ENCODE measurements at regions not wholly inside any gene's neighbourhood (a gene's known extent, or its start where the extent isn't known, plus 50 kb on each side); places are given as distances from the start of the nearest gene placed in this dataset.

- intact Hi-C loops (cut with DNase I), result no loop called here
- TF ChIP-seq POLR2AphosphoS5 (IDR thresholded peaks at IDR 0.05), result no peak
- no peak for TF ChIP-seq CTCF (IDR thresholded peaks at IDR 0.05)
- TF ChIP-seq EP300 (IDR thresholded peaks at IDR 0.05), result no peak
- no peak for TF ChIP-seq POLR2A (IDR thresholded peaks at IDR 0.05; ENCODE audit: low read depth)
- Histone ChIP-seq H3K4me1 (peaks cover 0 to 4% (median 1%) of the 10 kb centered on the region in 4 donors), H3K27me3 (no peaks in the 10 kb centered on the region), H3K9me3 (no peaks in the 10 kb centered on the region), H3K36me3 (no peaks in the 10 kb centered on the region), H3K4me3 (no peak overlapping the region), H3K27ac (replicated peaks in 1 of 4) (no peak overlapping the region)
- WGBS, result 86% methylated on average over 4 of the region's 4 CpGs
- no peak for DNase-seq (ENCODE audit: extremely low spot score)
These were observed 632.0 kb upstream of the KIRREL3 start for GRCh38 chr11:127632546-127632945.

GRCh38 chr11:127631974-127632373 lies 631.4 kb upstream of the KIRREL3 start:
- intact Hi-C loops (cut with DNase I), result no loop called here
- 50% methylated on average over 5 of the region's 5 CpGs for WGBS
- Histone ChIP-seq H3K4me3 (no peak overlapping the region), H3K27ac (replicated peaks in 1 of 4) (no peak overlapping the region), H3K36me3 (no peaks in the 10 kb centered on the region), H3K4me1 (peaks cover 0 to 4% (median 1%) of the 10 kb centered on the region in 4 donors), H3K27me3 (no peaks in the 10 kb centered on the region), H3K9me3 (no peaks in the 10 kb centered on the region)
- TF ChIP-seq POLR2A (IDR thresholded peaks at IDR 0.05; ENCODE audit: low read depth) (no peak), POLR2AphosphoS5 (IDR thresholded peaks at IDR 0.05) (no peak), CTCF (IDR thresholded peaks at IDR 0.05) (no peak), EP300 (IDR thresholded peaks at IDR 0.05) (no peak)
- no peak for DNase-seq (ENCODE audit: extremely low spot score)

GRCh38 chr11:127629200-127629599 lies 628.6 kb upstream of the KIRREL3 start:
- H3K4me3 ChIP-seq, result no peak overlapping the region
- peaks cover 0 to 4% (median 1%) of the 10 kb centered on the region in 4 donors for H3K4me1 ChIP-seq
- no peak overlapping the region for H3K27ac ChIP-seq (replicated peaks in 1 of 4)
- no peaks in the 10 kb centered on the region for H3K9me3 ChIP-seq
- intact Hi-C loops (cut with DNase I), result no loop called here
- H3K36me3 ChIP-seq, result no peaks in the 10 kb centered on the region
- no peak for DNase-seq (ENCODE audit: extremely low spot score)
- TF ChIP-seq POLR2A (IDR thresholded peaks at IDR 0.05; ENCODE audit: low read depth), result no peak
- no peak for TF ChIP-seq EP300 (IDR thresholded peaks at IDR 0.05)
- no peak for TF ChIP-seq CTCF (IDR thresholded peaks at IDR 0.05)
- TF ChIP-seq POLR2AphosphoS5 (IDR thresholded peaks at IDR 0.05), result no peak
- no peaks in the 10 kb centered on the region for H3K27me3 ChIP-seq
- 87% methylated on average over 3 of the region's 3 CpGs for WGBS

GRCh38 chr11:127628458-127628785 lies 627.9 kb upstream of the KIRREL3 start:
- no peak overlapping the region for H3K4me3 ChIP-seq
- 88% methylated on average over 5 of the region's 5 CpGs for WGBS
- no peak for DNase-seq (ENCODE audit: extremely low spot score)
- H3K27ac ChIP-seq (replicated peaks in 1 of 4), result no peak overlapping the region
- no peak for TF ChIP-seq CTCF (IDR thresholded peaks at IDR 0.05)
- no peak for TF ChIP-seq POLR2A (IDR thresholded peaks at IDR 0.05; ENCODE audit: low read depth)
- no peak for TF ChIP-seq POLR2AphosphoS5 (IDR thresholded peaks at IDR 0.05)
- TF ChIP-seq EP300 (IDR thresholded peaks at IDR 0.05), result no peak
- H3K4me1 ChIP-seq, result peaks cover 0 to 4% (median 1%) of the 10 kb centered on the region in 4 donors
- H3K36me3 ChIP-seq, result no peaks in the 10 kb centered on the region
- H3K27me3 ChIP-seq, result no peaks in the 10 kb centered on the region
- intact Hi-C loops (cut with DNase I), result no loop called here
- no peaks in the 10 kb centered on the region for H3K9me3 ChIP-seq
